PC-9 (cell line): ENCODE measurements at regions not wholly inside any gene's neighbourhood (a gene's known extent, or its start where the extent isn't known, plus 50 kb on each side); places are given as distances from the start of the nearest gene placed in this dataset.

Experiments used
- BruUV-seq: library from RNA; stranded (reverse); fragments of 400-500 nt; replicated peaks from 2 replicates; lab custom pipeline; 2021; lab: Mats Ljungman, UMichigan
- CTCF ChIA-PET: fragments of 300-600 bp; sonication (Branson Sonifier 250); formaldehyde crosslinking; loops from one replicate; lab custom pipeline; 2022; ENCODE audit warnings: antibody characterized with exemption; lab: Charles Lee
- POLR2A ChIA-PET: fragments of 300-600 bp; sonication (Branson Sonifier 250); formaldehyde crosslinking; loops from one replicate; lab custom pipeline; 2022; ENCODE audit warnings: antibody characterized with exemption; ENCODE audit not compliant: unreplicated experiment; lab: Charles Lee
- DNase-seq, 2 experiments: peaks; one replicate each; pipeline versions ENCODE4 v3.0.0 to v3.0.0-alpha.2; 2015 to 2022; ENCODE audit warnings: mixed read lengths in 1 of 2
- H2AFZ ChIP-seq: fragments of 200-600 bp; sonication (generic); 2 replicates; pipeline ENCODE4 v1.8.1; 2017; ENCODE audit warnings: antibody characterized with exemption
- H3F3A ChIP-seq: fragments of 200-600 bp; sonication (generic); 2 replicates; pipeline ENCODE4 v1.8.1; 2017; ENCODE audit warnings: antibody characterized with exemption, mild to moderate bottlenecking, low read depth; ENCODE audit not compliant: insufficient read depth
- H3K27ac ChIP-seq: fragments of 200-600 bp; sonication (generic); 2 replicates; pipeline ENCODE4 v1.6.1; 2016; ENCODE audit warnings: mixed run types
- H3K27me3 ChIP-seq: fragments of 200-600 bp; sonication (generic); 2 replicates; pipeline ENCODE4 v1.6.1; 2016; ENCODE audit warnings: low read depth, mixed run types; ENCODE audit not compliant: insufficient read depth
- H3K36me3 ChIP-seq: fragments of 200-600 bp; sonication (generic); 2 replicates; pipeline ENCODE4 v1.6.1; 2016; ENCODE audit warnings: low read depth, mixed run types
- H3K4me1 ChIP-seq: fragments of 200-600 bp; sonication (generic); replicated peaks from 2 replicates; pipeline ENCODE4 v1.6.1; 2016; ENCODE audit warnings: mixed run types; ENCODE audit not compliant: insufficient read depth
- H3K4me2 ChIP-seq: fragments of 200-600 bp; sonication (generic); 2 replicates; pipeline ENCODE4 v1.6.1; 2017; ENCODE audit warnings: mixed run types
- H3K4me3 ChIP-seq: fragments of 200-600 bp; sonication (generic); 2 replicates; pipeline ENCODE4 v1.6.1; 2016; ENCODE audit warnings: mixed run types
- H3K79me2 ChIP-seq: fragments of 200-600 bp; sonication (generic); 2 replicates; pipeline ENCODE4 v1.6.1; 2017; ENCODE audit warnings: low read depth, mixed run types
- H3K9me2 ChIP-seq: fragments of 200-600 bp; sonication (generic); 2 replicates; pipeline ENCODE4 v1.8.1; 2017; ENCODE audit warnings: mild to moderate bottlenecking; ENCODE audit not compliant: insufficient read depth
- H3K9me3 ChIP-seq: fragments of 200-600 bp; sonication (generic); 2 replicates; pipeline ENCODE4 v1.8.1; 2016; ENCODE audit warnings: low read depth; ENCODE audit not compliant: insufficient read depth
- H4K20me1 ChIP-seq: fragments of 200-600 bp; sonication (generic); 2 replicates; pipeline ENCODE4 v1.8.1; 2017; ENCODE audit not compliant: insufficient read depth
- CTCF ChIP-seq: fragments of 200-600 bp; sonication (generic); conservative IDR thresholded peaks from 2 replicates; pipeline ENCODE4 v1.6.1; 2017; ENCODE audit warnings: mixed run types, antibody characterized with exemption, mild to moderate bottlenecking, moderate library complexity
- EZH2 ChIP-seq: fragments of 200-600 bp; sonication (generic); IDR thresholded peaks from 2 replicates; pipeline ENCODE4 v1.8.0; 2017; ENCODE audit warnings: antibody characterized with exemption, low read depth
- intact Hi-C: fragments of 100-400 bp; cut with micrococcal nuclease; formaldehyde crosslinking; loops from one replicate; pipeline ENCODE4 v1.10.0; 2022; ENCODE audit not compliant: unreplicated experiment

GRCh38 chr12:58809064-58809607, 111.2 kb downstream of the LRIG3 start:
- no peaks in the 10 kb centered on the region for H3K9me3 ChIP-seq
- H3K4me1 ChIP-seq: no peaks in the 10 kb centered on the region
- H3K27me3 ChIP-seq: no peaks in the 10 kb centered on the region
- no peak overlapping the region for H2AFZ ChIP-seq
- H3K4me3 ChIP-seq: no peak overlapping the region
- no TSS peak for BruUV-seq
- intact Hi-C loops: no loop called here
- H3K4me2 ChIP-seq: no peak overlapping the region
- H3F3A ChIP-seq: no peaks in the 10 kb centered on the region
- H3K36me3 ChIP-seq: no peaks in the 10 kb centered on the region
- POLR2A ChIA-PET: interaction anchor here (0.6 kb wide), 1 partner anchor 39 kb away, joined by 3 read pairs; no protein-coding TSS in a partner anchor
- no peaks in the 10 kb centered on the region for H3K79me2 ChIP-seq
- H3K27ac ChIP-seq: no peak overlapping the region
- TF ChIP-seq EZH2: no peak
- no peak for TF ChIP-seq CTCF
- H4K20me1 ChIP-seq: no peaks in the 10 kb centered on the region
- no peaks in the 10 kb centered on the region for H3K9me2 ChIP-seq
- CTCF ChIA-PET: no interaction called here
- no peak for DNase-seq

GRCh38 chr12:58811346-58811745, 109.0 kb downstream of the LRIG3 start:
- no peaks in the 10 kb centered on the region for H3F3A ChIP-seq
- no peaks in the 10 kb centered on the region for H4K20me1 ChIP-seq
- POLR2A ChIA-PET: interaction anchor here (0.5 kb wide), 1 partner anchor 1642 kb away, joined by 17 read pairs; no protein-coding TSS in a partner anchor
- BruUV-seq: no TSS peak
- CTCF ChIA-PET: no interaction called here
- H3K4me2 ChIP-seq: no peak overlapping the region
- no peaks in the 10 kb centered on the region for H3K79me2 ChIP-seq
- no peak overlapping the region for H3K4me3 ChIP-seq
- no peaks in the 10 kb centered on the region for H3K27me3 ChIP-seq
- no peaks in the 10 kb centered on the region for H3K9me3 ChIP-seq
- no peak overlapping the region for H2AFZ ChIP-seq
- H3K9me2 ChIP-seq: no peaks in the 10 kb centered on the region; the same call in 1 of the 2 replicates
- TF ChIP-seq CTCF (no peak), EZH2 (no peak)
- no peaks in the 10 kb centered on the region for H3K4me1 ChIP-seq
- no peaks in the 10 kb centered on the region for H3K36me3 ChIP-seq
- H3K27ac ChIP-seq: no peak overlapping the region
- no peak for DNase-seq
- intact Hi-C loops: no loop called here

GRCh38 chr12:58812214-58812613, 108.1 kb downstream of the LRIG3 start:
- H3K36me3 ChIP-seq: no peaks in the 10 kb centered on the region
- H3F3A ChIP-seq: no peaks in the 10 kb centered on the region
- ChIA-PET POLR2A (no interaction called here), CTCF (no interaction called here)
- no TSS peak for BruUV-seq
- H3K9me2 ChIP-seq: no peaks in the 10 kb centered on the region; the same call in 1 of the 2 replicates
- H3K4me1 ChIP-seq: no peaks in the 10 kb centered on the region
- no peak overlapping the region for H3K27ac ChIP-seq
- H3K27me3 ChIP-seq: no peaks in the 10 kb centered on the region
- no peak for DNase-seq
- H2AFZ ChIP-seq: no peak overlapping the region
- intact Hi-C loops: no loop called here
- no peak overlapping the region for H3K4me2 ChIP-seq
- no peak overlapping the region for H3K4me3 ChIP-seq
- H4K20me1 ChIP-seq: no peaks in the 10 kb centered on the region
- H3K9me3 ChIP-seq: no peaks in the 10 kb centered on the region
- TF ChIP-seq CTCF: no peak
- no peak for TF ChIP-seq EZH2
- no peaks in the 10 kb centered on the region for H3K79me2 ChIP-seq
